ENCODE measurements at regions not wholly inside any gene's neighbourhood (a gene's known extent, or its start where the extent isn't known, plus 50 kb on each side); places are given as distances from the start of the nearest gene placed in this dataset.
A peak's percentile ranks its signal among the peaks of the same experiment; 100 is the strongest.
"Not testable (repeated sequence)": the region's sequence is repeated elsewhere in the genome, so short reads cannot be mapped to it uniquely, and the experiment has no call there.

DNA sequence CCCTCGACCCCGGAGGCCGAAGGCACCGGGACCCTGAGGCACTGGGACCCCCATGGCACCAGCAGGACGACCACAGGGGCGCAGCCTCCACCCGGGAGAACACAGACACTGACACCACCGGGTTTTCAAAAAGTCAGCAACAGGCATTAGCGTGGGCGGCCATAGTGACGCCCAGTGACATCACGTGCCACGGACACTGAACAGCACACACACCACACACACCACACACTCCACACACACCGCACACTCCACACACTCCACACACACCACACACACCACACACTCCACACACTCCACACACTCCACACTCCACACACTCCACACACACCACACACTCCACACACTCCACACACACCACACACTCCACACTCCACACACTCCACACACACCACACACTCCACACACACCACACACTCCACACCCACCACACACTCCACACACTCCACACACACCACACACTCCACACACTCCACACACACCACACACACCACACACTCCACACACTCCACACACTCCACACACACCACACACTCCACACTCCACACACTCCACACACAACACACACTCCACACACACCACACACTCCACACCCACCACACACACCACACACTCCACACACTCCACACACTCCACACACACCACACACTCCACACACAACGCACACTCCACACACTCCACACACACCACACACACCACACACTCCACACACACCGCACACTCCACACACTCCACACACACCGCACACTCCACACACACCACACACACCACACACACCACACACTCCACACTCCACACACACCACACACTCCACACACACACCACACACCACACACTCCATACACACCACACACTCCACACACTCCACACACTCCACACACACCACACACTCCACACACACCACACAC, 3955.9 kb upstream of the TPTE start:
- TF ChIP-seq, protein P1, sequence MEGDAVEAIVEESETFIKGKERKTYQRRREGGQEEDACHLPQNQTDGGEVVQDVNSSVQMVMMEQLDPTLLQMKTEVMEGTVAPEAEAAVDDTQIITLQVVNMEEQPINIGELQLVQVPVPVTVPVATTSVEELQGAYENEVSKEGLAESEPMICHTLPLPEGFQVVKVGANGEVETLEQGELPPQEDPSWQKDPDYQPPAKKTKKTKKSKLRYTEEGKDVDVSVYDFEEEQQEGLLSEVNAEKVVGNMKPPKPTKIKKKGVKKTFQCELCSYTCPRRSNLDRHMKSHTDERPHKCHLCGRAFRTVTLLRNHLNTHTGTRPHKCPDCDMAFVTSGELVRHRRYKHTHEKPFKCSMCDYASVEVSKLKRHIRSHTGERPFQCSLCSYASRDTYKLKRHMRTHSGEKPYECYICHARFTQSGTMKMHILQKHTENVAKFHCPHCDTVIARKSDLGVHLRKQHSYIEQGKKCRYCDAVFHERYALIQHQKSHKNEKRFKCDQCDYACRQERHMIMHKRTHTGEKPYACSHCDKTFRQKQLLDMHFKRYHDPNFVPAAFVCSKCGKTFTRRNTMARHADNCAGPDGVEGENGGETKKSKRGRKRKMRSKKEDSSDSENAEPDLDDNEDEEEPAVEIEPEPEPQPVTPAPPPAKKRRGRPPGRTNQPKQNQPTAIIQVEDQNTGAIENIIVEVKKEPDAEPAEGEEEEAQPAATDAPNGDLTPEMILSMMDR (tag by site-specific recombination; IDR thresholded peaks at IDR 0.05) = not testable (repeated sequence)
- not testable (repeated sequence) for TF ChIP-seq ZNF768 (tag by site-specific recombination; IDR thresholded peaks at IDR 0.05); ZBTB48 (tag by site-specific recombination; IDR thresholded peaks at IDR 0.05); TCF7L2 (IDR thresholded peaks at IDR 0.05; ENCODE audit: borderline replicate concordance, low read depth, low read length); ZNF2 (tag by site-specific recombination; IDR thresholded peaks at IDR 0.05); ZSCAN30 (tag by site-specific recombination; IDR thresholded peaks at IDR 0.05); ZNF140 (tag by site-specific recombination; IDR thresholded peaks at IDR 0.05); GLI4 (tag by site-specific recombination; IDR thresholded peaks at IDR 0.05)
- TF ChIP-seq, protein P2, sequence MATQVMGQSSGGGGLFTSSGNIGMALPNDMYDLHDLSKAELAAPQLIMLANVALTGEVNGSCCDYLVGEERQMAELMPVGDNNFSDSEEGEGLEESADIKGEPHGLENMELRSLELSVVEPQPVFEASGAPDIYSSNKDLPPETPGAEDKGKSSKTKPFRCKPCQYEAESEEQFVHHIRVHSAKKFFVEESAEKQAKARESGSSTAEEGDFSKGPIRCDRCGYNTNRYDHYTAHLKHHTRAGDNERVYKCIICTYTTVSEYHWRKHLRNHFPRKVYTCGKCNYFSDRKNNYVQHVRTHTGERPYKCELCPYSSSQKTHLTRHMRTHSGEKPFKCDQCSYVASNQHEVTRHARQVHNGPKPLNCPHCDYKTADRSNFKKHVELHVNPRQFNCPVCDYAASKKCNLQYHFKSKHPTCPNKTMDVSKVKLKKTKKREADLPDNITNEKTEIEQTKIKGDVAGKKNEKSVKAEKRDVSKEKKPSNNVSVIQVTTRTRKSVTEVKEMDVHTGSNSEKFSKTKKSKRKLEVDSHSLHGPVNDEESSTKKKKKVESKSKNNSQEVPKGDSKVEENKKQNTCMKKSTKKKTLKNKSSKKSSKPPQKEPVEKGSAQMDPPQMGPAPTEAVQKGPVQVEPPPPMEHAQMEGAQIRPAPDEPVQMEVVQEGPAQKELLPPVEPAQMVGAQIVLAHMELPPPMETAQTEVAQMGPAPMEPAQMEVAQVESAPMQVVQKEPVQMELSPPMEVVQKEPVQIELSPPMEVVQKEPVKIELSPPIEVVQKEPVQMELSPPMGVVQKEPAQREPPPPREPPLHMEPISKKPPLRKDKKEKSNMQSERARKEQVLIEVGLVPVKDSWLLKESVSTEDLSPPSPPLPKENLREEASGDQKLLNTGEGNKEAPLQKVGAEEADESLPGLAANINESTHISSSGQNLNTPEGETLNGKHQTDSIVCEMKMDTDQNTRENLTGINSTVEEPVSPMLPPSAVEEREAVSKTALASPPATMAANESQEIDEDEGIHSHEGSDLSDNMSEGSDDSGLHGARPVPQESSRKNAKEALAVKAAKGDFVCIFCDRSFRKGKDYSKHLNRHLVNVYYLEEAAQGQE (tag by site-specific recombination; IDR thresholded peaks at IDR 0.05) = not testable (repeated sequence)
- peak; percentile 76 for TF ChIP-seq ZNF629 (tag by site-specific recombination; IDR thresholded peaks at IDR 0.05)
